ENCODE measurements at regions not wholly inside any gene's neighbourhood (a gene's known extent, or its start where the extent isn't known, plus 50 kb on each side); places are given as distances from the start of the nearest gene placed in this dataset.
"Not testable (repeated sequence)": the region's sequence is repeated elsewhere in the genome, so short reads cannot be mapped to it uniquely, and the experiment has no call there.

DNA sequence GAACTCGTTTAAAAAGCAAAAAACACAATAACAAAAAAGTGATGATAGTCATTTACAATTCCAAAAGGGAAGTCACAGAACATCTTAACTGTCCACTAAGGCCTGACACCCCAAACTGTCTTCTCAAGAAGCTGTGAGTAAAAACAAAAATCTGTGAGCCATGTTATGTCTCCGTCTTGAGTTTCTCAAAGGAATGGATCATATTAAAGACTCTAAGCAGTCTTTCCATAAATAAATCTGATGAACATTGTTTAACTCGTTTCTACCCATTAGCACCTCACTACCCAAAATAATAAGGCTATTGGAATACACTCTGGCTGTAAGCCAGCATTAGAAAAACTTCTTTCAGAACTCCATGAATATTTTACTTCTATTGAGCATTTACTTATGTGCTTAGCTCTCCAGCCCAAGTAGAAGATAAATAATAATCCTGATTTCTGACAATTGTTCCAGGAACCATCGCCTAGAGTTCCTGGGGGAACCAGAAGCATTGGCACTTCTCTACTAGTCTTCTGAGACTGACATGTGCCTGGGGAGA lies 396.0 kb downstream of the STK39 start:
- Histone ChIP-seq H3K27ac (ENCODE audit: low read depth, low read length) (no peak overlapping the region), H3K4me1 (ENCODE audit: control insufficient read depth in 3 of 3, insufficient read depth in 3 of 3, low read length in 3 of 3) (no peaks in the 10 kb centered on the region), H3K36me3 (ENCODE audit: control insufficient read depth in 3 of 3, insufficient read depth in 3 of 3, low read length in 3 of 3) (no peaks in the 10 kb centered on the region), H3K27me3 (ENCODE audit: control insufficient read depth in 3 of 3, insufficient read depth in 3 of 3, low read length in 3 of 3) (no peaks in the 10 kb centered on the region), H3K4me3 (ENCODE audit: low read length in 3 of 3) (no peak overlapping the region), H3K9me3 (ENCODE audit: control insufficient read depth in 3 of 3, low read length in 3 of 3) (no peaks in the 10 kb centered on the region), H3K9ac (ENCODE audit: low read depth in 1 of 3, low read length in 3 of 3) (no peak overlapping the region)

DNA sequence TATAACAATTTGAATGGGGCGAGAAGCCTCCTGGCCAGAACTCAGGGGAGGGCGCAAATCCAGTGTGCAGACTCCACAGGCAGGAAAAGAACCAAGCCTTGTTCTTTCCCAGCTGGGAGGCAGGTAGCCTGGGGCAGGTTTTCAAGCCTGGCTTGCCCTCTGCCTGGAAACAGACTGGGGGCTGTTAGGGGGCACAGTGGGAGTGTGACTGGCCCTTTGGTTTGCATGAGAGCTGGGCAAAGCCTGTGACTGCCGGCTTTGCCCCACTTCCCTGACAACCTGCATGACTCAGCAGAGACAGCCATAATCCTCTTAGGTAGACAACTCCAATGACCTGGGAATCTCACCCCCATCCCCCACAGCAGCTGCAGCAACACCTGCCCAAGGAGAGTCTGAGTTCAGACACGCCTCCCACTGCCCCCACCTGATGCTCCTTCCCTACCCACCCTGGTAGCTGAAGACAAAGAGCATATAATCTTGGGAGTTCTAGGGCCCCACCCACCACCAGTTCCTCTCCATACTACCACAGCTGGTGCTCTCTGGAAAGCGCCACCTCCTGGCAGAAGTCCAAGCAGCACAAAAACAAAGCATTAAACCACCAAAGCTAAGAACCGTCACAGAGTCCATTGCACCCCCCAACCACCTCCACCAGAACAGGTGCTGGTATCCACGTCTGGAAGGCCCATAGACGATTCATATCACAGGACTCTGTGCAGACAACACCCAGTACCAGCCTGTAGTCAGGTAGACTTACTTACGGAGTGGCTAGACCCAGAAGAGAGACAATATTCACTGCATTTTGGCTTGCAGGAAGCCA lies 402.5 kb downstream of the STK39 start:
- no peak overlapping the region for H3K27ac ChIP-seq (ENCODE audit: low read depth, low read length)
- H3K36me3 ChIP-seq (ENCODE audit: control insufficient read depth in 3 of 3, insufficient read depth in 3 of 3, low read length in 3 of 3) = no peaks in the 10 kb centered on the region
- no peaks in the 10 kb centered on the region for H3K27me3 ChIP-seq (ENCODE audit: control insufficient read depth in 3 of 3, insufficient read depth in 3 of 3, low read length in 3 of 3)
- H3K4me3 ChIP-seq (ENCODE audit: low read length in 3 of 3) = no peak overlapping the region
- no peak overlapping the region for H3K9ac ChIP-seq (ENCODE audit: low read depth in 1 of 3, low read length in 3 of 3)
- no peaks in the 10 kb centered on the region for H3K9me3 ChIP-seq (ENCODE audit: control insufficient read depth in 3 of 3, low read length in 3 of 3)
- H3K4me1 ChIP-seq (ENCODE audit: control insufficient read depth in 3 of 3, insufficient read depth in 3 of 3, low read length in 3 of 3) = no peaks in the 10 kb centered on the region

DNA sequence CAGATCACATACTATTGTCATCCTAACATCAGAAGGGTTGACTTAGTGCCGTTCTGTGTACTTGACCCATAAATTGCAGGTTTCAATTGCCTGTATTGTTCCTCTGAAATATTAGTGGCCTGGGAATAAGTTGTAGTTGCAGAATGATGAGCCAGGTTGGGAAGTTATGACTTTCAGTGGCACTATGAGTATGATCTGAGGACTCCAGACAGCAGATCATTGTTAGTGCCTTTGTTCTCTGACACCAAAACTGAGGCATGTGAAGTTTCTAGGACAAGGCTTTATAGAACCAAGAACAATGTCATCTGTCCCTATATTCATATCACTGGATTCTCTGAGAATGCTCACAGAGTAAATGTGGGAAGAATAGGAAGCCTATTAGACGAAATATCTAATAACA lies 403.7 kb downstream of the STK39 start:
- Histone ChIP-seq H3K9me3 (ENCODE audit: control insufficient read depth in 3 of 3, low read length in 3 of 3) (no peaks in the 10 kb centered on the region), H3K36me3 (ENCODE audit: control insufficient read depth in 3 of 3, insufficient read depth in 3 of 3, low read length in 3 of 3) (no peaks in the 10 kb centered on the region), H3K4me1 (ENCODE audit: control insufficient read depth in 3 of 3, insufficient read depth in 3 of 3, low read length in 3 of 3) (no peaks in the 10 kb centered on the region), H3K27ac (ENCODE audit: low read depth, low read length) (no peak overlapping the region), H3K27me3 (ENCODE audit: control insufficient read depth in 3 of 3, insufficient read depth in 3 of 3, low read length in 3 of 3) (no peaks in the 10 kb centered on the region), H3K4me3 (ENCODE audit: low read length in 3 of 3) (no peak overlapping the region), H3K9ac (ENCODE audit: low read depth in 1 of 3, low read length in 3 of 3) (no peak overlapping the region)

DNA sequence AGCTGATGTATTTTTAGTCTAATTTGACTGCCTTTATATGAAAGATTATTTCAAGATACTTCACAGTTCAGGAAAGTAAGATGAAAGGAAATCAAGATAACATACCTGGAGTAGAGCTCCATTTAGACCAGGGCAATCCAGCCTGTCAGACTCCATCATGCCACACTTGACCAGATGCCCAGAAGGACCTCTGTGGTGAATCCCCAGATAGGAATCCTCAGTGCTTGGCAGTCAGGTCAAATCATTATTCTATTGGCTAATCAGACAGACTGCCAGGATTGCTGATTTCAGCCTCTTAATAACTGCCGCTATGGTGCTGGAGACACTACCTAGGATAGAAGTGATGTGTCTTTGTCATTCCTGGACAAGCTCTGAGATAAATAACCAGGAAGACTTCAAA lies 404.2 kb downstream of the STK39 start:
- H3K9me3 ChIP-seq (ENCODE audit: control insufficient read depth in 3 of 3, low read length in 3 of 3) = no peaks in the 10 kb centered on the region
- H3K36me3 ChIP-seq (ENCODE audit: control insufficient read depth in 3 of 3, insufficient read depth in 3 of 3, low read length in 3 of 3) = no peaks in the 10 kb centered on the region
- H3K27me3 ChIP-seq (ENCODE audit: control insufficient read depth in 3 of 3, insufficient read depth in 3 of 3, low read length in 3 of 3) = no peaks in the 10 kb centered on the region
- no peak overlapping the region for H3K27ac ChIP-seq (ENCODE audit: low read depth, low read length)
- H3K4me3 ChIP-seq (ENCODE audit: low read length in 3 of 3) = no peak overlapping the region
- no peak overlapping the region for H3K9ac ChIP-seq (ENCODE audit: low read depth in 1 of 3, low read length in 3 of 3)
- H3K4me1 ChIP-seq (ENCODE audit: control insufficient read depth in 3 of 3, insufficient read depth in 3 of 3, low read length in 3 of 3) = no peaks in the 10 kb centered on the region

DNA sequence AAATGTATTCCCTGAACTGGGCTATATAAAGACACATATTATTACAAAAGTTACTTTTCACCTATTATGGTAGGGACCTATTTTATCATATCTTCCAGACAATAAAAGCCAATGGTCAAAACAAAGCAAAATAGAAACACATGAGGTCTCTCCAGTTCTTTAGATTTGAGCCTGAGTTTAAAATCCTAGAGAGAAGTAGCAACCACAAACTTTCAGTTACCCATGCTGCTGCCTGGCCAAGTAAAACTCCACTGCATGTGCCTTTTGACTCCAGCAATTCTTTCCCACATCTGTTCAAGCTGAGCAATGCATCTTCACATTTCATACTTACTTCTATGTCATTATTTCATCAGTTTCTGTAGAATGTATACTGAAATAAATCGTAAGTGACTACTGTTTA lies 405.3 kb downstream of the STK39 start:
- Histone ChIP-seq H3K4me1 (ENCODE audit: control insufficient read depth in 3 of 3, insufficient read depth in 3 of 3, low read length in 3 of 3) (no peaks in the 10 kb centered on the region), H3K27ac (ENCODE audit: low read depth, low read length) (no peak overlapping the region), H3K9ac (ENCODE audit: low read depth in 1 of 3, low read length in 3 of 3) (no peak overlapping the region), H3K36me3 (ENCODE audit: control insufficient read depth in 3 of 3, insufficient read depth in 3 of 3, low read length in 3 of 3) (no peaks in the 10 kb centered on the region), H3K4me3 (ENCODE audit: low read length in 3 of 3) (no peak overlapping the region), H3K27me3 (ENCODE audit: control insufficient read depth in 3 of 3, insufficient read depth in 3 of 3, low read length in 3 of 3) (no peaks in the 10 kb centered on the region), H3K9me3 (ENCODE audit: control insufficient read depth in 3 of 3, low read length in 3 of 3) (no peaks in the 10 kb centered on the region)

DNA sequence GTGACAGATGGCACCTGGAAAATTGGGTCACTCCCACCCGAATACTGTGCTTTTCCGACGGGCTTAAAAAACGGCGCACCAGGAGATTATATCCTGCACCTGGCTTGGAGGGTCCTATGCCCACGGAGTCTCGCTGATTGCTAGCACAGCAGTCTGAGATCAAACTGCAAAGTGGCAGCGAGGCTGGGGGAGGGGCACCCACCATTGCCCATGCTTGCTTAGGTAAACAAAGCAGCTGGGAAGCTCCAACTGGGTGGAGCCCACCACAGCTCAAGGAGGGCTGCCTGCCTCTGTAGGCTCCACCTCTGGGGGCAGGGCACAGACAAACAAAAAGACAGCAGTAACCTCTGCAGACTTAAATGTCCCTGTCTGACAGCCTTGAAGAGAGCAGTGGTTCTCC lies 412.1 kb downstream of the STK39 start:
- not testable (repeated sequence) for H3K4me1 ChIP-seq (ENCODE audit: control insufficient read depth in 3 of 3, insufficient read depth in 3 of 3, low read length in 3 of 3); H3K27ac ChIP-seq (ENCODE audit: low read depth, low read length); H3K27me3 ChIP-seq (ENCODE audit: control insufficient read depth in 3 of 3, insufficient read depth in 3 of 3, low read length in 3 of 3); H3K36me3 ChIP-seq (ENCODE audit: control insufficient read depth in 3 of 3, insufficient read depth in 3 of 3, low read length in 3 of 3); H3K9ac ChIP-seq (ENCODE audit: low read depth in 1 of 3, low read length in 3 of 3); H3K4me3 ChIP-seq (ENCODE audit: low read length in 3 of 3); H3K9me3 ChIP-seq (ENCODE audit: control insufficient read depth in 3 of 3, low read length in 3 of 3)

DNA sequence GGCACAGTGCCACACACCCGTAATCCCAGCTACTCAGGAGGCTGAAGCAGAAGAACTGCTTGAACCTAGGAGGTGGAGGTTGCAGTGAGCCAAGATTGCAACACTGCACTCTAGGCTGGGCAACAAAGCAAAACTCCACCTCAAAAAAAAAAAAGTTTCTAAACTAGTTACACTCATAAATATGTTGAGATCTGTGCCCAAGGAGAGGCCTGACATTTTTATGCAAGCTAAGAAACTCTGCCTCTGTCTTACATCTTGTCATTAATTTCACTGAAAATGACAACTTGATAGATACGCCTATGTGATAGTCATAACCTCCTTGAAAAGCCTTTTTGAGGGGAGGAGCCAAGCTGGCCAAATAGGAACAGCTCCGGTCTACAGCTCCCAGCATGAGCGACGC lies 412.7 kb downstream of the STK39 start:
- peaks cover 0 to 6% (median 0%) of the 10 kb centered on the region in 3 donors for H3K4me1 ChIP-seq (ENCODE audit: control insufficient read depth in 3 of 3, insufficient read depth in 3 of 3, low read length in 3 of 3)
- H3K27ac ChIP-seq (ENCODE audit: low read depth, low read length) = no peak overlapping the region
- no peaks in the 10 kb centered on the region for H3K36me3 ChIP-seq (ENCODE audit: control insufficient read depth in 3 of 3, insufficient read depth in 3 of 3, low read length in 3 of 3)
- no peaks in the 10 kb centered on the region for H3K9me3 ChIP-seq (ENCODE audit: control insufficient read depth in 3 of 3, low read length in 3 of 3)
- no peak overlapping the region for H3K9ac ChIP-seq (ENCODE audit: low read depth in 1 of 3, low read length in 3 of 3)
- no peaks in the 10 kb centered on the region for H3K27me3 ChIP-seq (ENCODE audit: control insufficient read depth in 3 of 3, insufficient read depth in 3 of 3, low read length in 3 of 3)
- no peak overlapping the region for H3K4me3 ChIP-seq (ENCODE audit: low read length in 3 of 3)

DNA sequence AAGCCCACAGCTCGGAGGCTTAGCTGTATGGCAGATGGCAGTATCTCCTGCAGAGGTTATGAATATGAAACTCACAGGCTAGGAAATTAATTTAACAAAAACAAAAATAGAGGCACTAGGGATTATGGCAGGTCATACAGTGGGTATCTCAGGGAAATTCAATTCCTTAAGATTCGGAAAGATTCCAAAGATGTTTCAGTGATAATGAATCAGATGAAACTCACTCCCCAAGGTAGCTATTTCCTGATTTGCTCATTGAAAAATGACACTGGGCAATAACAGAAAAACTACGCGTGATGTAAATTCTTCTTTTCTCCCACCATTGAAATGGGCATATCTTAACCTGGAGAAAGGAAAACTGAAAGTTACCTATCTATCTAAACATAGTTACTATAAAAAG lies 414.1 kb downstream of the STK39 start:
- Histone ChIP-seq H3K4me3 (ENCODE audit: low read length in 3 of 3) (no peak overlapping the region), H3K4me1 (ENCODE audit: control insufficient read depth in 3 of 3, insufficient read depth in 3 of 3, low read length in 3 of 3) (peaks cover 0 to 6% (median 0%) of the 10 kb centered on the region in 3 donors), H3K9me3 (ENCODE audit: control insufficient read depth in 3 of 3, low read length in 3 of 3) (no peaks in the 10 kb centered on the region), H3K9ac (ENCODE audit: low read depth in 1 of 3, low read length in 3 of 3) (no peak overlapping the region), H3K27me3 (ENCODE audit: control insufficient read depth in 3 of 3, insufficient read depth in 3 of 3, low read length in 3 of 3) (no peaks in the 10 kb centered on the region), H3K27ac (ENCODE audit: low read depth, low read length) (no peak overlapping the region), H3K36me3 (ENCODE audit: control insufficient read depth in 3 of 3, insufficient read depth in 3 of 3, low read length in 3 of 3) (no peaks in the 10 kb centered on the region)

DNA sequence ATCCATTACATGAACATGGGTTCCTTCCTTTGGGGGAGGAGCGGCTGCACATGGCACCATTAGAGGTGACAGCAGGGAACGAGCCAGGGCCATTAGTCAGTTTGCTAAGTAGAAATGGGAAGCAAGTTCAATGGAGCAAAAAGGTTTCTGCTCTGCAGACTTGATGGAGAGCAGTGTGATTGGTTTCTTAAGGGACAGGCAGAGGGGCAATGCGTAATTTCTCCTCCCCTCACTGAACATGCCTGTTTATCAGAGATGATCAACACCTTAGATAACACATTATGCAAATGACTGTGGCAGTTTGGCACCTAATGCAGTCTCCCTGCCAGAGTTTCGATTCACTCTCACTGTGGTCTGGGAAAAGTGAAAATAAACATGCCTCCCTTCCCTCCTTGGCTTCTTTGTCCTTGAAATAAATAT lies 414.5 kb downstream of the STK39 start:
- Histone ChIP-seq H3K9ac (ENCODE audit: low read depth in 1 of 3, low read length in 3 of 3) (no peak overlapping the region), H3K27ac (ENCODE audit: low read depth, low read length) (no peak overlapping the region), H3K4me3 (ENCODE audit: low read length in 3 of 3) (no peak overlapping the region), H3K9me3 (ENCODE audit: control insufficient read depth in 3 of 3, low read length in 3 of 3) (no peaks in the 10 kb centered on the region), H3K27me3 (ENCODE audit: control insufficient read depth in 3 of 3, insufficient read depth in 3 of 3, low read length in 3 of 3) (no peaks in the 10 kb centered on the region), H3K4me1 (ENCODE audit: control insufficient read depth in 3 of 3, insufficient read depth in 3 of 3, low read length in 3 of 3) (peaks cover 0 to 9% (median 3%) of the 10 kb centered on the region in 3 donors), H3K36me3 (ENCODE audit: control insufficient read depth in 3 of 3, insufficient read depth in 3 of 3, low read length in 3 of 3) (no peaks in the 10 kb centered on the region)

DNA sequence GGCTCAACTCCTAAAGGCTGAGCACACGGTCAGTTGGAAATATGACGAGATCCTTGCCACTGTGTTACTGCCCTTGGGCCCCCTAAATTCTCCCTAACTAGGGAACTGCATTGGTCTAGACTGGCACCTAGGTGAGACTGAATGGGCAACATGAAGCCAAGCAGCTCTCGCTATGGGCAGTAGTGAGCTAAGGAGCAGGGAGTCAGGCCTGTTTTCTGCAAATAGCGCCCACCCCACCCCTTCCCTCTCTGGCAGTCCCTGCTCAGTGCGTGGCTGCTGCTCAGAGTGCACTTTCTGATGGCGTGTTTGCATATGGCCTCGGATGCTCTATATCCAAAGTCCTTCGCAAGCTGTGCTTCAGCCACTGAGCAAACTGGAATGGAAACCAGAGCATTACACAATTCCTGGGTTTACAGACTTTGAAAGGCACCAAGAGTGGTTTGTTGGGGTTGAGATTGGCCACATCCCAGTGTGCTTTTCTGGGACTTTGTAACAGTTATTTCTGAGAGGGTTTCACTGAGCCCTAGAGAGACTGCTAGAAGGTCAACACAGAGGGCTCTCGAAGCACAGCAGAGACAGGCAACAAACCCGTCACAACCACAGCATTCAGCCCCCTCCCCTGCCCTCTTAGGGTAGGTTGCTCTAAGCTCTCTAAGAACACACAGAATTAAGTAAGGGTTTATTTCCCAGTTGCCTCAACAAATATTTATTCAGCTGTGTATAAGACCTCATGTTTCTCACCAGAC lies 419.9 kb downstream of the STK39 start:
- H3K4me1 ChIP-seq (ENCODE audit: control insufficient read depth in 3 of 3, insufficient read depth in 3 of 3, low read length in 3 of 3) = peaks cover 13 to 17% (median 15%) of the 10 kb centered on the region in 3 donors
- no peak overlapping the region for H3K9ac ChIP-seq (ENCODE audit: low read depth in 1 of 3, low read length in 3 of 3)
- H3K4me3 ChIP-seq (ENCODE audit: low read length in 3 of 3) = no peak overlapping the region
- no peaks in the 10 kb centered on the region for H3K36me3 ChIP-seq (ENCODE audit: control insufficient read depth in 3 of 3, insufficient read depth in 3 of 3, low read length in 3 of 3)
- no peaks in the 10 kb centered on the region for H3K9me3 ChIP-seq (ENCODE audit: control insufficient read depth in 3 of 3, low read length in 3 of 3)
- H3K27ac ChIP-seq (ENCODE audit: low read depth, low read length) = no peak overlapping the region
- no peaks in the 10 kb centered on the region for H3K27me3 ChIP-seq (ENCODE audit: control insufficient read depth in 3 of 3, insufficient read depth in 3 of 3, low read length in 3 of 3)
